GM23338 (cell line): ENCODE measurements at regions not wholly inside any gene's neighbourhood (a gene's known extent, or its start where the extent isn't known, plus 50 kb on each side); places are given as distances from the start of the nearest gene placed in this dataset.

Experiments used
- ATAC-seq: fragments of 200-7000 bp; cut with Tn5 transposase; 3 replicates; pipeline ENCODE4 v1.9.1; 2020
- DNase-seq: peaks from one replicate; pipeline ENCODE4 v3.0.0-alpha.2; 2015; ENCODE audit warnings: low spot score
- H2AFZ ChIP-seq: fragments of 200-600 bp; sonication (generic); 2 replicates; pipeline ENCODE4 v1.8.0; 2016; ENCODE audit warnings: antibody characterized with exemption, mild to moderate bottlenecking, moderate library complexity
- H3F3A ChIP-seq: fragments of 200-600 bp; sonication (generic); replicated peaks from 2 replicates; pipeline ENCODE4 v1.8.0; 2017; ENCODE audit warnings: antibody characterized with exemption, mixed run types, low read depth
- H3K27ac ChIP-seq: fragments of 200-600 bp; sonication (generic); 2 replicates; pipeline ENCODE4 v1.6.1; 2016; ENCODE audit warnings: low read depth
- H3K27me3 ChIP-seq: fragments of 200-600 bp; sonication (generic); 2 replicates; pipeline ENCODE4 v1.8.0; 2016; ENCODE audit warnings: mild to moderate bottlenecking, mixed run types, moderate library complexity; ENCODE audit not compliant: insufficient read depth
- H3K36me3 ChIP-seq: fragments of 200-600 bp; sonication (generic); 2 replicates; pipeline ENCODE4 v1.8.0; 2016; ENCODE audit warnings: mild to moderate bottlenecking; ENCODE audit not compliant: insufficient read depth
- H3K4me1 ChIP-seq: fragments of 200-600 bp; sonication (generic); 2 replicates; pipeline ENCODE4 v1.8.0; 2016; ENCODE audit warnings: mild to moderate bottlenecking, moderate library complexity; ENCODE audit not compliant: insufficient read depth
- H3K4me2 ChIP-seq: fragments of 200-600 bp; sonication (generic); 2 replicates; pipeline ENCODE4 v1.7.1; 2017; ENCODE audit warnings: mixed run types
- H3K4me3 ChIP-seq: fragments of 200-600 bp; sonication (generic); 2 replicates; pipeline ENCODE4 v1.6.1; 2016; ENCODE audit warnings: mixed run types
- H3K79me2 ChIP-seq: fragments of 200-600 bp; sonication (generic); replicated peaks from 2 replicates; pipeline ENCODE4 v1.8.0; 2017; ENCODE audit warnings: mild to moderate bottlenecking; ENCODE audit not compliant: insufficient read depth
- H3K9me2 ChIP-seq: fragments of 200-600 bp; sonication (generic); 2 replicates; pipeline ENCODE4 v1.8.0; 2017; ENCODE audit not compliant: insufficient read depth
- H4K20me1 ChIP-seq: fragments of 200-600 bp; sonication (generic); replicated peaks from 2 replicates; pipeline ENCODE4 v1.8.0; 2017; ENCODE audit warnings: mild to moderate bottlenecking; ENCODE audit not compliant: insufficient read depth
- H3K27ac Mint-ChIP-seq: 2 replicates; pipeline ENCODE4 v1.8.0; 2020; ENCODE audit warnings: inconsistent platforms, mild to moderate bottlenecking, moderate library complexity, mixed read lengths
- H3K27me3 Mint-ChIP-seq: 3 replicates; pipeline ENCODE4 v1.8.0; 2022; ENCODE audit warnings: low read depth, mild to moderate bottlenecking, moderate library complexity, mixed read lengths, inconsistent platforms; ENCODE audit not compliant: insufficient read depth, poor library complexity
- H3K36me3 Mint-ChIP-seq: 3 replicates; pipeline ENCODE4 v1.8.0; 2021; ENCODE audit warnings: low read depth, mild to moderate bottlenecking, inconsistent platforms, moderate library complexity, mixed read lengths
- H3K4me1 Mint-ChIP-seq: 3 replicates; pipeline ENCODE4 v1.8.0; 2020; ENCODE audit warnings: mild to moderate bottlenecking, inconsistent platforms, mixed read lengths
- H3K4me3 Mint-ChIP-seq: 3 replicates; pipeline ENCODE4 v1.8.0; 2021; ENCODE audit warnings: moderate library complexity, mild to moderate bottlenecking, inconsistent platforms, mixed read lengths
- H3K9me3 Mint-ChIP-seq: 3 replicates; pipeline ENCODE4 v1.8.0; 2020; ENCODE audit warnings: moderate library complexity, mild to moderate bottlenecking, inconsistent platforms, mixed read lengths
- CREB1 ChIP-seq: fragments of 250-450 bp; sonication (Bioruptor Pico); IDR thresholded peaks from 2 replicates; pipeline ENCODE4 v1.5.0; 2020; ENCODE audit warnings: low read depth, mild to moderate bottlenecking, moderate library complexity
- EZH2 ChIP-seq: fragments of 200-600 bp; sonication (generic); IDR thresholded peaks from one replicate; pipeline ENCODE4 v1.8.0; 2017; ENCODE audit warnings: antibody characterized with exemption, mild to moderate bottlenecking, low read depth; ENCODE audit not compliant: unreplicated experiment
- JUNB ChIP-seq: IDR thresholded peaks from one replicate; pipeline ENCODE4 v1.6.1; 2016; ENCODE audit warnings: antibody characterized with exemption; ENCODE audit not compliant: unreplicated experiment
- REST ChIP-seq: IDR thresholded peaks from one replicate; pipeline ENCODE4 v1.6.1; 2018; ENCODE audit warnings: antibody characterized with exemption; ENCODE audit not compliant: unreplicated experiment
- STAT1 ChIP-seq: IDR thresholded peaks from one replicate; pipeline ENCODE4 v1.6.1; 2016; ENCODE audit warnings: antibody characterized with exemption; ENCODE audit not compliant: unreplicated experiment
- ZNF331 ChIP-seq: fragments of 250-450 bp; sonication (Bioruptor Pico); IDR thresholded peaks from 2 replicates; pipeline ENCODE4 v1.5.0; 2020; ENCODE audit warnings: low read depth, mild to moderate bottlenecking, moderate library complexity
- TF ChIP-seq, protein P1 (sequence below): fragments of 250-450 bp; sonication (Bioruptor Pico); IDR thresholded peaks from 2 replicates; pipeline ENCODE4 v1.5.0; 2020; ENCODE audit warnings: mild to moderate bottlenecking, moderate library complexity
- TF ChIP-seq, protein P2 (sequence below): IDR thresholded peaks from 2 replicates; pipeline ENCODE4 v1.6.1; 2016; ENCODE audit warnings: antibody characterized with exemption

DNA sequence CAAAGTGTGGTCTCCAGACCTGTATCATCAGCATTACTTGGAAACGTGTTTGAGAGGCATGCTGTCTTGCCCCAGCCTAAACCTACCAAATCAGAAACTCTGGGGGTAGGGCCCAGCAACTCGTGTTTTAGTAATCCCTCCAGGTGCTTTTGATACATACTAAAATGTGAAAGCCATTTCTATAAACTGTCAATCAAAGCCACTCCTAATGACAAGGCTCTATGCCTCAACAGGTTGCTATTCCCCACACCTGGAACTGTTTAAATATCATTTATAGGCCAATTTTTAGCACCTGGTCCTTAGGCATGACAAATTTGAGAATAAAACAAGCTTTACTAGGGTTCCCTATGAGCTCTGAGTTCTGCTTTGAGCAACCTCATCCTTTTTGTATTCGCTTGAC is 158.7 kb upstream of the NR5A2 start:
- H3K27ac ChIP-seq: no peak overlapping the region
- TF ChIP-seq EZH2 (no peak), JUNB (no peak), ZNF331 (CRISPR knock-in tag) (no peak), REST (no peak), STAT1 (no peak), CREB1 (no peak)
- TF ChIP-seq, protein P1, sequence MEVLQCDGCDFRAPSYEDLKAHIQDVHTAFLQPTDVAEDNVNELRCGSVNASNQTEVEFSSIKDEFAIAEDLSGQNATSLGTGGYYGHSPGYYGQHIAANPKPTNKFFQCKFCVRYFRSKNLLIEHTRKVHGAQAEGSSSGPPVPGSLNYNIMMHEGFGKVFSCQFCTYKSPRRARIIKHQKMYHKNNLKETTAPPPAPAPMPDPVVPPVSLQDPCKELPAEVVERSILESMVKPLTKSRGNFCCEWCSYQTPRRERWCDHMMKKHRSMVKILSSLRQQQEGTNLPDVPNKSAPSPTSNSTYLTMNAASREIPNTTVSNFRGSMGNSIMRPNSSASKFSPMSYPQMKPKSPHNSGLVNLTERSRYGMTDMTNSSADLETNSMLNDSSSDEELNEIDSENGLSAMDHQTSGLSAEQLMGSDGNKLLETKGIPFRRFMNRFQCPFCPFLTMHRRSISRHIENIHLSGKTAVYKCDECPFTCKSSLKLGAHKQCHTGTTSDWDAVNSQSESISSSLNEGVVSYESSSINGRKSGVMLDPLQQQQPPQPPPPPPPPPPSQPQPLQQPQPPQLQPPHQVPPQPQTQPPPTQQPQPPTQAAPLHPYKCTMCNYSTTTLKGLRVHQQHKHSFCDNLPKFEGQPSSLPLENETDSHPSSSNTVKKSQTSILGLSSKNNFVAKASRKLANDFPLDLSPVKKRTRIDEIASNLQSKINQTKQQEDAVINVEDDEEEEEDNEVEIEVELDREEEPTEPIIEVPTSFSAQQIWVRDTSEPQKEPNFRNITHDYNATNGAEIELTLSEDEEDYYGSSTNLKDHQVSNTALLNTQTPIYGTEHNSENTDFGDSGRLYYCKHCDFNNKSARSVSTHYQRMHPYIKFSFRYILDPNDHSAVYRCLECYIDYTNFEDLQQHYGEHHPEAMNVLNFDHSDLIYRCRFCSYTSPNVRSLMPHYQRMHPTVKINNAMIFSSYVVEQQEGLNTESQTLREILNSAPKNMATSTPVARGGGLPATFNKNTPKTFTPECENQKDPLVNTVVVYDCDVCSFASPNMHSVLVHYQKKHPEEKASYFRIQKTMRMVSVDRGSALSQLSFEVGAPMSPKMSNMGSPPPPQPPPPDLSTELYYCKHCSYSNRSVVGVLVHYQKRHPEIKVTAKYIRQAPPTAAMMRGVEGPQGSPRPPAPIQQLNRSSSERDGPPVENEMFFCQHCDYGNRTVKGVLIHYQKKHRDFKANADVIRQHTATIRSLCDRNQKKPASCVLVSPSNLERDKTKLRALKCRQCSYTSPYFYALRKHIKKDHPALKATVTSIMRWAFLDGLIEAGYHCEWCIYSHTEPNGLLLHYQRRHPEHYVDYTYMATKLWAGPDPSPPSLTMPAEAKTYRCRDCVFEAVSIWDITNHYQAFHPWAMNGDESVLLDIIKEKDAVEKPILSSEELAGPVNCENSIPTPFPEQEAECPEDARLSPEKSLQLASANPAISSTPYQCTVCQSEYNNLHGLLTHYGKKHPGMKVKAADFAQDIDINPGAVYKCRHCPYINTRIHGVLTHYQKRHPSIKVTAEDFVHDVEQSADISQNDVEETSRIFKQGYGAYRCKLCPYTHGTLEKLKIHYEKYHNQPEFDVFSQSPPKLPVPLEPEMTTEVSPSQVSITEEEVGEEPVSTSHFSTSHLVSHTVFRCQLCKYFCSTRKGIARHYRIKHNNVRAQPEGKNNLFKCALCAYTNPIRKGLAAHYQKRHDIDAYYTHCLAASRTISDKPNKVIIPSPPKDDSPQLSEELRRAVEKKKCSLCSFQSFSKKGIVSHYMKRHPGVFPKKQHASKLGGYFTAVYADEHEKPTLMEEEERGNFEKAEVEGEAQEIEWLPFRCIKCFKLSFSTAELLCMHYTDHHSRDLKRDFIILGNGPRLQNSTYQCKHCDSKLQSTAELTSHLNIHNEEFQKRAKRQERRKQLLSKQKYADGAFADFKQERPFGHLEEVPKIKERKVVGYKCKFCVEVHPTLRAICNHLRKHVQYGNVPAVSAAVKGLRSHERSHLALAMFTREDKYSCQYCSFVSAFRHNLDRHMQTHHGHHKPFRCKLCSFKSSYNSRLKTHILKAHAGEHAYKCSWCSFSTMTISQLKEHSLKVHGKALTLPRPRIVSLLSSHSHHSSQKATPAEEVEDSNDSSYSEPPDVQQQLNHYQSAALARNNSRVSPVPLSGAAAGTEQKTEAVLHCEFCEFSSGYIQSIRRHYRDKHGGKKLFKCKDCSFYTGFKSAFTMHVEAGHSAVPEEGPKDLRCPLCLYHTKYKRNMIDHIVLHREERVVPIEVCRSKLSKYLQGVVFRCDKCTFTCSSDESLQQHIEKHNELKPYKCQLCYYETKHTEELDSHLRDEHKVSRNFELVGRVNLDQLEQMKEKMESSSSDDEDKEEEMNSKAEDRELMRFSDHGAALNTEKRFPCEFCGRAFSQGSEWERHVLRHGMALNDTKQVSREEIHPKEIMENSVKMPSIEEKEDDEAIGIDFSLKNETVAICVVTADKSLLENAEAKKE (CRISPR knock-in tag): no peak
- TF ChIP-seq, protein P2, sequence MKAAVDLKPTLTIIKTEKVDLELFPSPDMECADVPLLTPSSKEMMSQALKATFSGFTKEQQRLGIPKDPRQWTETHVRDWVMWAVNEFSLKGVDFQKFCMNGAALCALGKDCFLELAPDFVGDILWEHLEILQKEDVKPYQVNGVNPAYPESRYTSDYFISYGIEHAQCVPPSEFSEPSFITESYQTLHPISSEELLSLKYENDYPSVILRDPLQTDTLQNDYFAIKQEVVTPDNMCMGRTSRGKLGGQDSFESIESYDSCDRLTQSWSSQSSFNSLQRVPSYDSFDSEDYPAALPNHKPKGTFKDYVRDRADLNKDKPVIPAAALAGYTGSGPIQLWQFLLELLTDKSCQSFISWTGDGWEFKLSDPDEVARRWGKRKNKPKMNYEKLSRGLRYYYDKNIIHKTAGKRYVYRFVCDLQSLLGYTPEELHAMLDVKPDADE: no peak
- ATAC-seq: no peak
- H3K4me1 ChIP-seq: peaks cover 20% of the 10 kb centered on the region
- H3K36me3 Mint-ChIP-seq: no peaks in the 10 kb centered on the region
- no peak overlapping the region for H3K4me3 ChIP-seq
- H3K4me2 ChIP-seq: no peak overlapping the region
- no peaks in the 10 kb centered on the region for H3F3A ChIP-seq
- H3K4me1 Mint-ChIP-seq: peaks cover 23% of the 10 kb centered on the region
- no peak overlapping the region for H3K27ac Mint-ChIP-seq
- no peaks in the 10 kb centered on the region for H3K9me2 ChIP-seq
- no peaks in the 10 kb centered on the region for H3K27me3 ChIP-seq
- peaks cover 2% of the 10 kb centered on the region for H3K27me3 Mint-ChIP-seq
- no peaks in the 10 kb centered on the region for H3K9me3 Mint-ChIP-seq
- H3K79me2 ChIP-seq: no peaks in the 10 kb centered on the region
- H3K36me3 ChIP-seq: no peaks in the 10 kb centered on the region
- H4K20me1 ChIP-seq: no peaks in the 10 kb centered on the region
- no peak for DNase-seq
- H2AFZ ChIP-seq: peak overlapping the region; percentile 72; the same call in 1 of the 2 replicates
- no peak overlapping the region for H3K4me3 Mint-ChIP-seq
